Naive B cell (primary cell): ENCODE measurements at regions not wholly inside any gene's neighbourhood (a gene's known extent, or its start where the extent isn't known, plus 50 kb on each side); places are given as distances from the start of the nearest gene placed in this dataset.
"Not testable (repeated sequence)": the region's sequence is repeated elsewhere in the genome, so short reads cannot be mapped to it uniquely, and the experiment has no call there.

Experiments used
- ATAC-seq, 2 donors: fragments of 150-1000 bp; cut with Tn5 transposase; 2 replicates each; pipeline ENCODE4 v1.10.0; 2021; ENCODE audit warnings: low read depth in 2 of 2, mild to moderate bottlenecking in 2 of 2, moderate library complexity in 2 of 2
- DNase-seq: peaks from one replicate; pipeline ENCODE4 v3.0.0; 2022
- H3K27ac Mint-ChIP-seq, 6 donors: one replicate each; pipeline ENCODE4 v1.8.0; 2020 to 2022; ENCODE audit warnings: mild to moderate bottlenecking in 6 of 6, mixed read lengths in 6 of 6, moderate library complexity in 5 of 6, inconsistent platforms in 2 of 6
- H3K27me3 Mint-ChIP-seq, 3 donors: one replicate each; pipeline ENCODE4 v1.8.0; 2021 to 2022; ENCODE audit warnings: mixed read lengths in 3 of 3, mild to moderate bottlenecking in 1 of 3
- H3K36me3 Mint-ChIP-seq, 2 donors: one replicate each; pipeline ENCODE4 v1.8.0; 2020 to 2022; ENCODE audit warnings: mixed read lengths in 2 of 2, inconsistent platforms in 1 of 2, mild to moderate bottlenecking in 1 of 2
- H3K4me1 Mint-ChIP-seq, 3 donors: one replicate each; pipeline ENCODE4 v1.8.0; 2020 to 2022; ENCODE audit warnings: mixed read lengths in 3 of 3, inconsistent platforms in 1 of 3, mild to moderate bottlenecking in 1 of 3, moderate library complexity in 1 of 3
- H3K4me3 Mint-ChIP-seq, 8 donors: one replicate each; pipeline ENCODE4 v1.8.0; 2020 to 2022; ENCODE audit warnings: mild to moderate bottlenecking in 8 of 8, mixed read lengths in 8 of 8, moderate library complexity in 8 of 8, inconsistent platforms in 2 of 8
- H3K9me3 Mint-ChIP-seq, 7 donors: one replicate each; pipeline ENCODE4 v1.8.0; 2020 to 2022; ENCODE audit warnings: mixed read lengths in 7 of 7, mild to moderate bottlenecking in 5 of 7, inconsistent platforms in 2 of 7, moderate library complexity in 1 of 7

DNA sequence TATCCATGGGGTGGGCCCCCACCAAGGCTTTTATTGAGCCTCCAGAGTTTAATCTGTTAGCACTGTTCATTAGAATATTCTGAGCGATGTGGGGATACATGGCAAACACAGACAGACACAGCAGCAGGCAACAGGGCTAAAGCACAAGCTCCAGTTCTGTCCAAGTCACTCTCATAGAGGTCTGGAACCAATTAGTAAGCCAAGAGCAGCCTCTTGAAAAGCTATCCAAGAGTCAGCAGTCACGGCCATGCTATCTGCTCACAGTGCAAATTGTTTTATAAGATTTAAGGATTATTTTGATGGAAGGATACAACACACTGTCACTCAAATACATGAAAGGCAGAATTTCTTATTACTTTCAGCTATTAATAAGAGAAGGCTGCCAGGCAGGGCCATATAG is 86.4 kb upstream of the DGKB start:
- no peak for DNase-seq
- Mint-ChIP-seq H3K27me3 (no peaks in the 10 kb centered on the region), H3K27ac (no peak overlapping the region), H3K36me3 (no peaks in the 10 kb centered on the region), H3K4me3 (no peak overlapping the region), H3K4me1 (no peaks in the 10 kb centered on the region), H3K9me3 (peaks cover 0 to 10% (median 2%) of the 10 kb centered on the region in 7 donors)
- ATAC-seq: no peak

- H3K9me3 Mint-ChIP-seq: peaks cover 2 to 18% (median 6%) of the 10 kb centered on the region in 7 donors
- no peak overlapping the region for H3K4me3 Mint-ChIP-seq
- no peaks in the 10 kb centered on the region for H3K27me3 Mint-ChIP-seq
- ATAC-seq (no peak), DNase-seq (no peak)
- no peaks in the 10 kb centered on the region for H3K4me1 Mint-ChIP-seq
- H3K36me3 Mint-ChIP-seq: no peaks in the 10 kb centered on the region
- H3K27ac Mint-ChIP-seq: no peak overlapping the region
These were observed 76.1 kb upstream of the DGKB start for GRCh38 chr7:14978687-14979086.

DNA sequence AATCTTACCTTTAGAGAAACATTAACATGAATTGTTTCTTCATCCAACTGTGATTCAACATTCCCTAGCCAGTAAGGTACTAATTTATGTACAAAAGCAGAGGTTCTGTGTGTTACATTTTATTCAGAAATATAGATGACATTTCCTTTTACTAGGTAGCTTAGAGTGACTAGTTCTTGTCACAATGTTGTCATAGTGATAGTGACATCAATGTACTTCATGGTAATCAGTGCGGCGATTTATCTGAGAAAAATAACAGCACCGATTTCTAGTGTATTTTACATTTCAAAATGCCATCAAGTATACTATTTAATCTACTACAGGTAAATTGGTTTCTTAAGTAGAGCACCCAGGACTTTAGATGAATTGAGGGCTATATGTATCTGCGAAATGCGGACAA is 72.1 kb upstream of the DGKB start:
- H3K36me3 Mint-ChIP-seq: no peaks in the 10 kb centered on the region
- DNase-seq (no peak), ATAC-seq (no peak)
- H3K9me3 Mint-ChIP-seq: peaks cover 0 to 4% (median 0%) of the 10 kb centered on the region in 7 donors
- no peak overlapping the region for H3K27ac Mint-ChIP-seq
- no peaks in the 10 kb centered on the region for H3K4me1 Mint-ChIP-seq
- no peaks in the 10 kb centered on the region for H3K27me3 Mint-ChIP-seq
- no peak overlapping the region for H3K4me3 Mint-ChIP-seq

GRCh38 chr7:14973712-14974428 is 71.3 kb upstream of the DGKB start:
- H3K36me3 Mint-ChIP-seq: no peaks in the 10 kb centered on the region
- no peak overlapping the region for H3K4me3 Mint-ChIP-seq
- no peaks in the 10 kb centered on the region for H3K4me1 Mint-ChIP-seq
- no peak overlapping the region for H3K27ac Mint-ChIP-seq
- H3K27me3 Mint-ChIP-seq: no peaks in the 10 kb centered on the region
- no peak for ATAC-seq
- H3K9me3 Mint-ChIP-seq: peaks cover 0 to 2% (median 0%) of the 10 kb centered on the region in 7 donors
- no peak for DNase-seq

DNA sequence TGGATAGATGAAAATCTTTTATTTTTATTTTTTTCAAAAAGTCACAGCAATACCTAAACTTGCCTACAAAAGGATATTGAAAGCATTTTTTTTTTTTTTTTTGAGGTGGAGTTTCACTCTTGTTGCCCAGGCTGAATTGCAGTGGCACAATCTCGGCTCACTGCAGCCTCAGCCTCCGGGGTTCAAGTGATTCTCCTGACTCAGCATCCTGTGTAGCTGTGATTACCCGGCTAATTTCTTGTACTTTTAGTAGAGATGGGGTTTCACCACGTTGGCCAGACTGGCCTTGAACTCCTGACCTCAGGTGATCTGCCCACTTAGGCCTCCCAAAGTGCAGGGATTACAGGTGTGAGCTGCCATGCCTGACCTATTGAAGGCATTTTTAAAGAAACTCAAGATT is 69.1 kb upstream of the DGKB start:
- not testable (repeated sequence) for H3K36me3 Mint-ChIP-seq, H3K4me3 Mint-ChIP-seq, H3K9me3 Mint-ChIP-seq, DNase-seq, H3K27ac Mint-ChIP-seq, H3K27me3 Mint-ChIP-seq, H3K4me1 Mint-ChIP-seq, ATAC-seq

- H3K27ac Mint-ChIP-seq, H3K27me3 Mint-ChIP-seq, DNase-seq, ATAC-seq, H3K36me3 Mint-ChIP-seq, H3K9me3 Mint-ChIP-seq, H3K4me1 Mint-ChIP-seq, H3K4me3 Mint-ChIP-seq: not testable (repeated sequence)
These were observed 64.8 kb upstream of the DGKB start for GRCh38 chr7:14967376-14967775.

DNA sequence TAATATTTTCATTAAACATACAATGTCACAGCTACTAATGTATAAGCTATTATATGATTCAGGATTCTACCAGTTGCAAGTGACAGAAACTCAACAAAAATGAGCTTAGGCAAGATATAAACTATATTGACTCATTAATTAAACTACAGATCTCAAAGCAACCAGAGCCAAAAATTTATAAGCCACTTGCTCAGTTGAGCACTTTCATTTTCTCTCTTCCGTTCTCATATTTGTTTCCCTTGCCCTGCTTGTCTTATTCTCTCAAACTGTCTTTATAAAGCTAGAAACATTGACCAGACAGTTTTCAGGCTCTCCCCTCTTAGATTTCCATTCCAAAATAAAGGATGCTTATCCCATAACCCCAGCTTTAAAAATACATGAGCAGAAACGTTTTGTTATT is 60.2 kb upstream of the DGKB start:
- Mint-ChIP-seq H3K4me1 (no peaks in the 10 kb centered on the region), H3K9me3 (peaks cover 0 to 1% (median 0%) of the 10 kb centered on the region in 7 donors), H3K4me3 (no peak overlapping the region), H3K27ac (no peak overlapping the region), H3K36me3 (no peaks in the 10 kb centered on the region), H3K27me3 (no peaks in the 10 kb centered on the region)
- ATAC-seq (no peak), DNase-seq (no peak)

- ATAC-seq: no peak
These were observed 58.2 kb upstream of the DGKB start for GRCh38 chr7:14960721-14961120.

GRCh38 chr7:14959339-14959738 is 56.8 kb upstream of the DGKB start:
- H3K4me1 Mint-ChIP-seq: no peaks in the 10 kb centered on the region
- DNase-seq: no peak
- no peaks in the 10 kb centered on the region for H3K36me3 Mint-ChIP-seq
- no peaks in the 10 kb centered on the region for H3K27me3 Mint-ChIP-seq
- H3K4me3 Mint-ChIP-seq: no peak overlapping the region
- no peak for ATAC-seq
- H3K27ac Mint-ChIP-seq: no peak overlapping the region
- peaks cover 0 to 1% (median 0%) of the 10 kb centered on the region in 7 donors for H3K9me3 Mint-ChIP-seq

More at GRCh38 chr7:14960721-14961120, 58.2 kb upstream of the DGKB start:
- Mint-ChIP-seq H3K4me1 (no peaks in the 10 kb centered on the region), H3K36me3 (no peaks in the 10 kb centered on the region), H3K4me3 (no peak overlapping the region), H3K27ac (no peak overlapping the region), H3K9me3 (peaks cover 0 to 1% (median 0%) of the 10 kb centered on the region in 7 donors), H3K27me3 (no peaks in the 10 kb centered on the region)
- no peak for DNase-seq

GRCh38 chr7:14954035-14954434 is 51.5 kb upstream of the DGKB start:
- Mint-ChIP-seq H3K4me1 (no peaks in the 10 kb centered on the region), H3K27ac (no peak overlapping the region), H3K9me3 (peaks cover 0 to 6% (median 0%) of the 10 kb centered on the region in 7 donors), H3K4me3 (no peak overlapping the region), H3K27me3 (no peaks in the 10 kb centered on the region), H3K36me3 (no peaks in the 10 kb centered on the region)
- no peak for DNase-seq
- no peak for ATAC-seq
